ENCODE measurements at regions not wholly inside any gene's neighbourhood (a gene's known extent, or its start where the extent isn't known, plus 50 kb on each side); places are given as distances from the start of the nearest gene placed in this dataset.

DNA sequence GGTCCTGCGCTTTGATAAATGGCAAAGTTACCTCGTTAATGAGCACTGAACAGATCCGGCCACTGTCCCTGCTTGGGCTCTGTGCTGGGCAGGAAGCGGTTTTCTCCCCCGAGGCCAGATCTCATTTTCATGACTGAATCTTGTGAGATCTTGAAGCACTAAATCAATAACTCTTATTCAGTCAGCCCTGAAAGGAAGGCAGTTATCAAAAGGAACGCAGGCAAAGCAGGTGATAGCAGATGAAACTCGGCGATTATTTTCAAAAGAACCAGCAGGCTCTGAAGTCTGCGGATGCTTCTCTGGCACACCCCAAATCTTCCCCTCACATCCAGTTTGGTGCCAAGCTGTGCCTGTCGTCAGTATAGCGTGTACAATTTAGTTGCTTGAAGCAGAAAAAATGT lies 228.7 kb downstream of the BAMBI start:
- CTCF ChIA-PET: no interaction called here
- TF ChIP-seq ZNF280D (tag by site-specific recombination; IDR thresholded peaks at IDR 0.05): no peak

GRCh38 chr10:28906415-28906814 lies 229.1 kb downstream of the BAMBI start:
- CTCF ChIA-PET: no interaction called here
- Histone ChIP-seq H3K9me3 (ENCODE audit: control insufficient read depth, insufficient read depth, low read depth, low read length) (no peaks in the 10 kb centered on the region), H3K27ac (ENCODE audit: extremely low read depth, low read depth, low read length) (no peak overlapping the region), H3K4me3 (ENCODE audit: low read depth, low read length) (no peak overlapping the region), H3K4me1 (ENCODE audit: control insufficient read depth, insufficient read depth, low read length) (peaks cover 10% of the 10 kb centered on the region), H3K36me3 (ENCODE audit: control insufficient read depth in 2 of 2, insufficient read depth in 1 of 2, low read length in 2 of 2) (no peaks in the 10 kb centered on the region)
- POLR2A ChIA-PET: no interaction called here
- TF ChIP-seq ZNF157 (tag by site-specific recombination; IDR thresholded peaks at IDR 0.05) (no peak), KLF1 (tag by site-specific recombination; IDR thresholded peaks at IDR 0.05) (no peak), ZXDB (tag by site-specific recombination; IDR thresholded peaks at IDR 0.05) (no peak), ZNF449 (tag by site-specific recombination; IDR thresholded peaks at IDR 0.05) (no peak), ZNF701 (tag by site-specific recombination; IDR thresholded peaks at IDR 0.05) (no peak), ZNF140 (tag by site-specific recombination; IDR thresholded peaks at IDR 0.05) (no peak), GLI2 (tag by site-specific recombination; IDR thresholded peaks at IDR 0.05; ENCODE audit: borderline replicate concordance, low read depth) (no peak), ZNF670 (tag by site-specific recombination; IDR thresholded peaks at IDR 0.05; ENCODE audit: low read depth) (no peak), ZNF664 (tag by site-specific recombination; IDR thresholded peaks at IDR 0.05) (no peak), KLF16 (tag by site-specific recombination; IDR thresholded peaks at IDR 0.05) (no peak)
- TF ChIP-seq, protein P1, sequence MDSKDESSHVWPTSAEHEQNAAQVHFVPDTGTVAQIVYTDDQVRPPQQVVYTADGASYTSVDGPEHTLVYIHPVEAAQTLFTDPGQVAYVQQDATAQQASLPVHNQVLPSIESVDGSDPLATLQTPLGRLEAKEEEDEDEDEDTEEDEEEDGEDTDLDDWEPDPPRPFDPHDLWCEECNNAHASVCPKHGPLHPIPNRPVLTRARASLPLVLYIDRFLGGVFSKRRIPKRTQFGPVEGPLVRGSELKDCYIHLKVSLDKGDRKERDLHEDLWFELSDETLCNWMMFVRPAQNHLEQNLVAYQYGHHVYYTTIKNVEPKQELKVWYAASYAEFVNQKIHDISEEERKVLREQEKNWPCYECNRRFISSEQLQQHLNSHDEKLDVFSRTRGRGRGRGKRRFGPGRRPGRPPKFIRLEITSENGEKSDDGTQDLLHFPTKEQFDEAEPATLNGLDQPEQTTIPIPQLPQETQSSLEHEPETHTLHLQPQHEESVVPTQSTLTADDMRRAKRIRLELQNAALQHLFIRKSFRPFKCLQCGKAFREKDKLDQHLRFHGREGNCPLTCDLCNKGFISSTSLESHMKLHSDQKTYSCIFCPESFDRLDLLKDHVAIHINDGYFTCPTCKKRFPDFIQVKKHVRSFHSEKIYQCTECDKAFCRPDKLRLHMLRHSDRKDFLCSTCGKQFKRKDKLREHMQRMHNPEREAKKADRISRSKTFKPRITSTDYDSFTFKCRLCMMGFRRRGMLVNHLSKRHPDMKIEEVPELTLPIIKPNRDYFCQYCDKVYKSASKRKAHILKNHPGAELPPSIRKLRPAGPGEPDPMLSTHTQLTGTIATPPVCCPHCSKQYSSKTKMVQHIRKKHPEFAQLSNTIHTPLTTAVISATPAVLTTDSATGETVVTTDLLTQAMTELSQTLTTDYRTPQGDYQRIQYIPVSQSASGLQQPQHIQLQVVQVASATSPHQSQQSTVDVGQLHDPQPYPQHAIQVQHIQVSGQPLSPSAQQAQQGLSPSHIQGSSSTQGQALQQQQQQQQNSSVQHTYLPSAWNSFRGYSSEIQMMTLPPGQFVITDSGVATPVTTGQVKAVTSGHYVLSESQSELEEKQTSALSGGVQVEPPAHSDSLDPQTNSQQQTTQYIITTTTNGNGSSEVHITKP (tag by site-specific recombination; IDR thresholded peaks at IDR 0.05): no peak
- TF ChIP-seq, protein P2, sequence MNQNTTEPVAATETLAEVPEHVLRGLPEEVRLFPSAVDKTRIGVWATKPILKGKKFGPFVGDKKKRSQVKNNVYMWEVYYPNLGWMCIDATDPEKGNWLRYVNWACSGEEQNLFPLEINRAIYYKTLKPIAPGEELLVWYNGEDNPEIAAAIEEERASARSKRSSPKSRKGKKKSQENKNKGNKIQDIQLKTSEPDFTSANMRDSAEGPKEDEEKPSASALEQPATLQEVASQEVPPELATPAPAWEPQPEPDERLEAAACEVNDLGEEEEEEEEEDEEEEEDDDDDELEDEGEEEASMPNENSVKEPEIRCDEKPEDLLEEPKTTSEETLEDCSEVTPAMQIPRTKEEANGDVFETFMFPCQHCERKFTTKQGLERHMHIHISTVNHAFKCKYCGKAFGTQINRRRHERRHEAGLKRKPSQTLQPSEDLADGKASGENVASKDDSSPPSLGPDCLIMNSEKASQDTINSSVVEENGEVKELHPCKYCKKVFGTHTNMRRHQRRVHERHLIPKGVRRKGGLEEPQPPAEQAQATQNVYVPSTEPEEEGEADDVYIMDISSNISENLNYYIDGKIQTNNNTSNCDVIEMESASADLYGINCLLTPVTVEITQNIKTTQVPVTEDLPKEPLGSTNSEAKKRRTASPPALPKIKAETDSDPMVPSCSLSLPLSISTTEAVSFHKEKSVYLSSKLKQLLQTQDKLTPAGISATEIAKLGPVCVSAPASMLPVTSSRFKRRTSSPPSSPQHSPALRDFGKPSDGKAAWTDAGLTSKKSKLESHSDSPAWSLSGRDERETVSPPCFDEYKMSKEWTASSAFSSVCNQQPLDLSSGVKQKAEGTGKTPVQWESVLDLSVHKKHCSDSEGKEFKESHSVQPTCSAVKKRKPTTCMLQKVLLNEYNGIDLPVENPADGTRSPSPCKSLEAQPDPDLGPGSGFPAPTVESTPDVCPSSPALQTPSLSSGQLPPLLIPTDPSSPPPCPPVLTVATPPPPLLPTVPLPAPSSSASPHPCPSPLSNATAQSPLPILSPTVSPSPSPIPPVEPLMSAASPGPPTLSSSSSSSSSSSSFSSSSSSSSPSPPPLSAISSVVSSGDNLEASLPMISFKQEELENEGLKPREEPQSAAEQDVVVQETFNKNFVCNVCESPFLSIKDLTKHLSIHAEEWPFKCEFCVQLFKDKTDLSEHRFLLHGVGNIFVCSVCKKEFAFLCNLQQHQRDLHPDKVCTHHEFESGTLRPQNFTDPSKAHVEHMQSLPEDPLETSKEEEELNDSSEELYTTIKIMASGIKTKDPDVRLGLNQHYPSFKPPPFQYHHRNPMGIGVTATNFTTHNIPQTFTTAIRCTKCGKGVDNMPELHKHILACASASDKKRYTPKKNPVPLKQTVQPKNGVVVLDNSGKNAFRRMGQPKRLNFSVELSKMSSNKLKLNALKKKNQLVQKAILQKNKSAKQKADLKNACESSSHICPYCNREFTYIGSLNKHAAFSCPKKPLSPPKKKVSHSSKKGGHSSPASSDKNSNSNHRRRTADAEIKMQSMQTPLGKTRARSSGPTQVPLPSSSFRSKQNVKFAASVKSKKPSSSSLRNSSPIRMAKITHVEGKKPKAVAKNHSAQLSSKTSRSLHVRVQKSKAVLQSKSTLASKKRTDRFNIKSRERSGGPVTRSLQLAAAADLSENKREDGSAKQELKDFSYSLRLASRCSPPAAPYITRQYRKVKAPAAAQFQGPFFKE (tag by site-specific recombination; IDR thresholded peaks at IDR 0.05; ENCODE audit: borderline replicate concordance): no peak
- TF ChIP-seq, protein P3, sequence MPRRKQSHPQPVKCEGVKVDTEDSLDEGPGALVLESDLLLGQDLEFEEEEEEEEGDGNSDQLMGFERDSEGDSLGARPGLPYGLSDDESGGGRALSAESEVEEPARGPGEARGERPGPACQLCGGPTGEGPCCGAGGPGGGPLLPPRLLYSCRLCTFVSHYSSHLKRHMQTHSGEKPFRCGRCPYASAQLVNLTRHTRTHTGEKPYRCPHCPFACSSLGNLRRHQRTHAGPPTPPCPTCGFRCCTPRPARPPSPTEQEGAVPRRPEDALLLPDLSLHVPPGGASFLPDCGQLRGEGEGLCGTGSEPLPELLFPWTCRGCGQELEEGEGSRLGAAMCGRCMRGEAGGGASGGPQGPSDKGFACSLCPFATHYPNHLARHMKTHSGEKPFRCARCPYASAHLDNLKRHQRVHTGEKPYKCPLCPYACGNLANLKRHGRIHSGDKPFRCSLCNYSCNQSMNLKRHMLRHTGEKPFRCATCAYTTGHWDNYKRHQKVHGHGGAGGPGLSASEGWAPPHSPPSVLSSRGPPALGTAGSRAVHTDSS (tag by site-specific recombination; IDR thresholded peaks at IDR 0.05): no peak

More for the DNA sequence above, 228.7 kb downstream of the BAMBI start:
- peaks cover 10% of the 10 kb centered on the region for H3K4me1 ChIP-seq (ENCODE audit: control insufficient read depth, insufficient read depth, low read length)
- POLR2A ChIA-PET: no interaction called here
- H3K27ac ChIP-seq (ENCODE audit: extremely low read depth, low read depth, low read length): no peak overlapping the region
- H3K36me3 ChIP-seq (ENCODE audit: control insufficient read depth in 2 of 2, insufficient read depth in 1 of 2, low read length in 2 of 2): no peaks in the 10 kb centered on the region
- H3K9me3 ChIP-seq (ENCODE audit: control insufficient read depth, insufficient read depth, low read depth, low read length): no peaks in the 10 kb centered on the region
- no peak overlapping the region for H3K4me3 ChIP-seq (ENCODE audit: low read depth, low read length)
